Smooth muscle cell (in vitro differentiated cells): ENCODE measurements at regions not wholly inside any gene's neighbourhood (a gene's known extent, or its start where the extent isn't known, plus 50 kb on each side); places are given as distances from the start of the nearest gene placed in this dataset.

Experiments used
- DNase-seq: peaks from one replicate; lab custom pipeline; 2025; ENCODE audit not compliant: unreplicated experiment; lab: John Stamatoyannopoulos, UW
- H2AFZ ChIP-seq: fragments of 200-600 bp; sonication (generic); 2 replicates; pipeline ENCODE4 v1.6.0; 2016; ENCODE audit warnings: antibody characterized with exemption, low read depth, mild to moderate bottlenecking
- H3F3A ChIP-seq: fragments of 200-600 bp; sonication (generic); 2 replicates; pipeline ENCODE4 v1.6.0; 2017; ENCODE audit warnings: antibody characterized with exemption, low read depth
- H3K27ac ChIP-seq: fragments of 200-600 bp; sonication (generic); 2 replicates; pipeline ENCODE4 v1.5.1; 2016; ENCODE audit warnings: low read depth, mild to moderate bottlenecking
- H3K27me3 ChIP-seq: fragments of 200-600 bp; sonication (generic); 2 replicates; pipeline ENCODE4 v1.6.1; 2016; ENCODE audit warnings: low read depth, mild to moderate bottlenecking
- H3K36me3 ChIP-seq: fragments of 200-600 bp; sonication (generic); 2 replicates; pipeline ENCODE4 v1.5.1; 2016; ENCODE audit warnings: low read depth
- H3K4me1 ChIP-seq: fragments of 200-600 bp; sonication (generic); 2 replicates; pipeline ENCODE4 v1.5.1; 2016; ENCODE audit warnings: low read depth
- H3K4me2 ChIP-seq: fragments of 200-600 bp; sonication (generic); 2 replicates; pipeline ENCODE4 v1.6.0; 2016; ENCODE audit warnings: mild to moderate bottlenecking
- H3K4me3 ChIP-seq: fragments of 200-600 bp; sonication (generic); 2 replicates; pipeline ENCODE4 v1.5.1; 2016; ENCODE audit warnings: mild to moderate bottlenecking
- H3K79me2 ChIP-seq: fragments of 200-600 bp; sonication (generic); 2 replicates; pipeline ENCODE4 v1.6.0; 2016; ENCODE audit warnings: low read depth, mild to moderate bottlenecking
- H3K9ac ChIP-seq: fragments of 200-600 bp; sonication (generic); 2 replicates; pipeline ENCODE4 v1.6.0; 2016; ENCODE audit warnings: low read depth
- H3K9me3 ChIP-seq: fragments of 200-600 bp; sonication (generic); replicated peaks from 2 replicates; pipeline ENCODE4 v1.5.1; 2016; ENCODE audit warnings: low read depth
- H4K20me1 ChIP-seq: fragments of 200-600 bp; sonication (generic); 2 replicates; pipeline ENCODE4 v1.6.0; 2016; ENCODE audit warnings: low read depth
- CTCF ChIP-seq: fragments of 200-600 bp; sonication (generic); IDR thresholded peaks from 2 replicates; pipeline ENCODE4 v1.5.1; 2017; ENCODE audit warnings: borderline replicate concordance, mild to moderate bottlenecking, antibody characterized with exemption; ENCODE audit not compliant: insufficient read depth, poor library complexity, severe bottlenecking
- WGBS: methylation state at CpG from one replicate; pipeline ENCODE4 v1.1.7; 2016; ENCODE audit warnings: low lambda C conversion rate; 5-methylcytosine and 5-hydroxymethylcytosine counted together

- H3K4me1 ChIP-seq = no peaks in the 10 kb centered on the region
- 97% methylated on average over 3 of the region's 3 CpGs for WGBS
- no peak overlapping the region for H2AFZ ChIP-seq
- no peaks in the 10 kb centered on the region for H3K36me3 ChIP-seq
- no peak overlapping the region for H3K27ac ChIP-seq
- H4K20me1 ChIP-seq = no peaks in the 10 kb centered on the region
- no peak for TF ChIP-seq CTCF
- no peak overlapping the region for H3K9ac ChIP-seq
- H3K9me3 ChIP-seq = no peaks in the 10 kb centered on the region
- no peaks in the 10 kb centered on the region for H3K79me2 ChIP-seq
- H3K4me3 ChIP-seq = no peak overlapping the region
- no peak overlapping the region for H3K4me2 ChIP-seq
- H3K27me3 ChIP-seq = no peaks in the 10 kb centered on the region
- no peak for DNase-seq
- no peaks in the 10 kb centered on the region for H3F3A ChIP-seq
Measured at GRCh38 chr6:130758813-130759212, 68.4 kb upstream of the SMLR1 start.

- Histone ChIP-seq H3K4me3 (no peak overlapping the region), H3K4me2 (no peak overlapping the region), H3K9ac (no peak overlapping the region), H3K4me1 (no peaks in the 10 kb centered on the region), H3K27me3 (no peaks in the 10 kb centered on the region), H3F3A (no peaks in the 10 kb centered on the region), H2AFZ (no peak overlapping the region), H4K20me1 (no peaks in the 10 kb centered on the region), H3K36me3 (no peaks in the 10 kb centered on the region), H3K9me3 (no peaks in the 10 kb centered on the region), H3K27ac (no peak overlapping the region), H3K79me2 (no peaks in the 10 kb centered on the region)
- TF ChIP-seq CTCF = peak; percentile 53
- no peak for DNase-seq
- 24% methylated on average over 1 of the region's 1 CpG for WGBS
Measured at GRCh38 chr6:130760006-130760405, 67.2 kb upstream of the SMLR1 start.

GRCh38 chr6:130761286-130761685, 65.9 kb upstream of the SMLR1 start:
- Histone ChIP-seq H3K9ac (no peak overlapping the region), H3F3A (peaks cover 4% of the 10 kb centered on the region), H3K36me3 (no peaks in the 10 kb centered on the region), H3K27ac (no peak overlapping the region), H2AFZ (no peak overlapping the region), H3K9me3 (no peaks in the 10 kb centered on the region), H4K20me1 (no peaks in the 10 kb centered on the region), H3K79me2 (no peaks in the 10 kb centered on the region), H3K27me3 (no peaks in the 10 kb centered on the region), H3K4me3 (no peak overlapping the region), H3K4me1 (no peaks in the 10 kb centered on the region), H3K4me2 (no peak overlapping the region)
- DNase-seq = no peak
- WGBS = 76% methylated on average over 1 of the region's 1 CpG
- TF ChIP-seq CTCF = no peak

GRCh38 chr6:130765181-130765727, 62.0 kb upstream of the SMLR1 start:
- WGBS = 62% methylated on average over 3 of the region's 3 CpGs
- no peaks in the 10 kb centered on the region for H3K27me3 ChIP-seq
- no peak overlapping the region for H2AFZ ChIP-seq
- no peak for TF ChIP-seq CTCF
- no peak for DNase-seq
- no peak overlapping the region for H3K9ac ChIP-seq
- no peak overlapping the region for H3K4me2 ChIP-seq
- no peaks in the 10 kb centered on the region for H3K9me3 ChIP-seq
- no peak overlapping the region for H3K4me3 ChIP-seq
- H4K20me1 ChIP-seq = no peaks in the 10 kb centered on the region
- no peaks in the 10 kb centered on the region for H3K79me2 ChIP-seq
- H3F3A ChIP-seq = peaks cover 4% of the 10 kb centered on the region
- no peaks in the 10 kb centered on the region for H3K36me3 ChIP-seq
- H3K4me1 ChIP-seq = no peaks in the 10 kb centered on the region
- peak overlapping the region; percentile 13 for H3K27ac ChIP-seq
